PC-3 (cell line): ENCODE measurements at regions not wholly inside any gene's neighbourhood (a gene's known extent, or its start where the extent isn't known, plus 50 kb on each side); places are given as distances from the start of the nearest gene placed in this dataset.

Experiments
- ATAC-seq: fragments of 200-7000 bp; cut with Tn5 transposase; 2 replicates; pipeline ENCODE4 v1.9.1; 2020; ENCODE audit warnings: mild to moderate bottlenecking, moderate library complexity
- BruUV-seq: library from RNA; stranded (reverse); fragments of 400-500 nt; replicated peaks from 2 replicates; lab custom pipeline; 2021; lab: Mats Ljungman, UMichigan
- CTCF ChIA-PET: fragments of 300-600 bp; sonication (Branson Sonifier 250); formaldehyde crosslinking; loops from one replicate; lab custom pipeline; 2022; ENCODE audit warnings: antibody characterized with exemption; lab: Charles Lee
- POLR2A ChIA-PET: fragments of 300-600 bp; sonication (Branson Sonifier 250); formaldehyde crosslinking; loops from one replicate; lab custom pipeline; 2022; ENCODE audit warnings: antibody characterized with exemption; ENCODE audit not compliant: unreplicated experiment; lab: Charles Lee
- DNase-seq: peaks from one replicate; pipeline ENCODE4 v3.0.0-alpha.2; 2015
- H2AFZ ChIP-seq: fragments of 300-600 bp; sonication (generic); 2 replicates; pipeline ENCODE4 v1.6.0; 2016; ENCODE audit warnings: antibody characterized with exemption, low read length
- H3F3A ChIP-seq: fragments of 300-600 bp; sonication (generic); one replicate; pipeline ENCODE4 v1.6.0; 2017; ENCODE audit warnings: antibody characterized with exemption, low read length, control low read depth, mild to moderate bottlenecking; ENCODE audit not compliant: unreplicated experiment
- H3K27ac ChIP-seq: fragments of 300-600 bp; sonication (generic); 2 replicates; pipeline ENCODE4 v1.5.1; 2016; ENCODE audit warnings: mild to moderate bottlenecking, low read length
- H3K27me3 ChIP-seq: fragments of 300-600 bp; sonication (generic); 2 replicates; pipeline ENCODE4 v1.6.1; 2016; ENCODE audit warnings: low read length, mixed read lengths
- H3K36me3 ChIP-seq: fragments of 300-600 bp; sonication (generic); 2 replicates; pipeline ENCODE4 v1.6.1; 2016; ENCODE audit warnings: low read depth, mixed run types, low read length, mixed read lengths
- H3K4me1 ChIP-seq: fragments of 300-600 bp; sonication (generic); 2 replicates; pipeline ENCODE4 v1.5.1; 2016; ENCODE audit warnings: low read length; ENCODE audit not compliant: insufficient read depth
- H3K4me2 ChIP-seq: fragments of 300-600 bp; sonication (generic); 2 replicates; pipeline ENCODE4 v1.6.0; 2016; ENCODE audit warnings: low read length
- H3K4me3 ChIP-seq: fragments of 300-600 bp; sonication (generic); 2 replicates; pipeline ENCODE4 v1.5.1; 2016; ENCODE audit warnings: mild to moderate bottlenecking, low read length, mixed read lengths
- H3K79me2 ChIP-seq: fragments of 300-600 bp; sonication (generic); 2 replicates; pipeline ENCODE4 v1.6.1; 2017; ENCODE audit warnings: low read length, mixed read lengths
- H3K9ac ChIP-seq: fragments of 300-600 bp; sonication (generic); 2 replicates; pipeline ENCODE4 v1.6.0; 2016; ENCODE audit warnings: mild to moderate bottlenecking, low read length
- H3K9me2 ChIP-seq: fragments of 300-600 bp; sonication (generic); replicated peaks from 2 replicates; pipeline ENCODE4 v1.6.1; 2016; ENCODE audit warnings: mixed run types, low read length, mixed read lengths
- H3K9me3 ChIP-seq: fragments of 300-600 bp; sonication (generic); 2 replicates; pipeline ENCODE4 v1.6.1; 2016; ENCODE audit warnings: low read length, mixed read lengths
- H4K20me1 ChIP-seq: fragments of 300-600 bp; sonication (generic); 2 replicates; pipeline ENCODE4 v1.6.1; 2016; ENCODE audit warnings: low read length, mixed read lengths
- EZH2 ChIP-seq: fragments of 300-600 bp; sonication (generic); IDR thresholded peaks from one replicate; pipeline ENCODE4 v1.6.1; 2017; ENCODE audit warnings: antibody characterized with exemption, mild to moderate bottlenecking, low read length; ENCODE audit not compliant: unreplicated experiment
- EZH2phosphoT487 ChIP-seq: fragments of 300-600 bp; sonication (generic); IDR thresholded peaks from 2 replicates; pipeline ENCODE4 v1.6.1; 2018; ENCODE audit warnings: mild to moderate bottlenecking, antibody characterized with exemption, low read length, borderline replicate concordance
- intact Hi-C: fragments of 100-400 bp; cut with micrococcal nuclease; formaldehyde crosslinking; loops from 2 replicates; pipeline ENCODE4 v1.9.0; 2023
- TF ChIP-seq, protein P1 (sequence below): fragments of 300-600 bp; sonication (generic); conservative IDR thresholded peaks from 2 replicates; pipeline ENCODE4 v1.5.1; 2017; ENCODE audit warnings: antibody characterized with exemption, low read depth, mild to moderate bottlenecking, low read length

DNA sequence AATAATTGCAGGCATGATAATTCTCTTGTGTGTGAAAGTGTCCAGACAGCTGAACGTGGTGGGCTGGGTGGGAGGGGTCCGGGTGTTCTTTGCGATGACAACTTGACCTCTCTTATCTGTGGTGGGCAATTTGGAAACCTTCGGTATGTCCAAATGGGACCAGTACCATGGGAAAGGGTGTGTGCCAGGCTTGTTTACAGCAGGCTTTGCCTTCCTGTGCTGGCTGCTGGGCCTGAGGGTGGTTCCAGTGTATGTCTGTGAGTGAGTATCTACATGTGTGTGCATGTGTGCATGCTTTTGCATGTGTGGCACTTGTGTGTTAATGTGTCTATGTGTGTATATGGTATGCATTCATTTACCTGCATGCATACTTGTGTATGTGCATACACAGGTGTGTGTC is 166.4 kb downstream of the GADD45G start:
- H3K27ac ChIP-seq: no peak overlapping the region
- no peak overlapping the region for H3K4me3 ChIP-seq
- ChIA-PET CTCF (no interaction called here), POLR2A (no interaction called here)
- intact Hi-C loops: no loop called here
- no peaks in the 10 kb centered on the region for H3K9me2 ChIP-seq
- no peak overlapping the region for H2AFZ ChIP-seq
- no peaks in the 10 kb centered on the region for H3K9me3 ChIP-seq
- H3K4me2 ChIP-seq: no peak overlapping the region
- BruUV-seq: no TSS peak
- no peaks in the 10 kb centered on the region for H3K4me1 ChIP-seq
- no peaks in the 10 kb centered on the region for H4K20me1 ChIP-seq
- TF ChIP-seq EZH2phosphoT487 (no peak), EZH2 (no peak)
- TF ChIP-seq, protein P1, sequence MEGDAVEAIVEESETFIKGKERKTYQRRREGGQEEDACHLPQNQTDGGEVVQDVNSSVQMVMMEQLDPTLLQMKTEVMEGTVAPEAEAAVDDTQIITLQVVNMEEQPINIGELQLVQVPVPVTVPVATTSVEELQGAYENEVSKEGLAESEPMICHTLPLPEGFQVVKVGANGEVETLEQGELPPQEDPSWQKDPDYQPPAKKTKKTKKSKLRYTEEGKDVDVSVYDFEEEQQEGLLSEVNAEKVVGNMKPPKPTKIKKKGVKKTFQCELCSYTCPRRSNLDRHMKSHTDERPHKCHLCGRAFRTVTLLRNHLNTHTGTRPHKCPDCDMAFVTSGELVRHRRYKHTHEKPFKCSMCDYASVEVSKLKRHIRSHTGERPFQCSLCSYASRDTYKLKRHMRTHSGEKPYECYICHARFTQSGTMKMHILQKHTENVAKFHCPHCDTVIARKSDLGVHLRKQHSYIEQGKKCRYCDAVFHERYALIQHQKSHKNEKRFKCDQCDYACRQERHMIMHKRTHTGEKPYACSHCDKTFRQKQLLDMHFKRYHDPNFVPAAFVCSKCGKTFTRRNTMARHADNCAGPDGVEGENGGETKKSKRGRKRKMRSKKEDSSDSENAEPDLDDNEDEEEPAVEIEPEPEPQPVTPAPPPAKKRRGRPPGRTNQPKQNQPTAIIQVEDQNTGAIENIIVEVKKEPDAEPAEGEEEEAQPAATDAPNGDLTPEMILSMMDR: no peak
- no peaks in the 10 kb centered on the region for H3K79me2 ChIP-seq
- DNase-seq (no peak), ATAC-seq (no peak)
- no peaks in the 10 kb centered on the region for H3K36me3 ChIP-seq
- no peaks in the 10 kb centered on the region for H3F3A ChIP-seq
- peaks cover 8% of the 10 kb centered on the region for H3K27me3 ChIP-seq
- H3K9ac ChIP-seq: no peak overlapping the region

DNA sequence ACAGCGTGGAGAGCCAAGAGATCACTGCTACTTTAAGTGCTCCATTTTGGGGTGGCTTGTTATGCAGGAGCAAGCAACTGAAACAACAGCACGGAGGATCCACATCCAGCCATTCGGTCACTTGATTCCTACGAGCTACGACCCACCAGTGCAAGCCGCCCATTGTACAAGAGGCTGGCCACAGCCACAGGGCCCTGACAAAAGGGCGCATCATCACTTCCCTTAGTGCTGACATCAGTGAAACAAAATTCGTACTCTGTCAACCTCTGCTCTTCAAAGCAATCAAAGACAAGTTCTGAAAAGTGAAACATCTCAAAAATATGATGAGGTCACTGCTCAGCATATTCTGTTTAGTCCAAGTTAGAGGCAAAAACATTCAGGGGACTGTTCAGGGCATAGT is 168.4 kb downstream of the GADD45G start:
- Histone ChIP-seq H3K9ac (no peak overlapping the region), H2AFZ (no peak overlapping the region), H3K9me3 (no peaks in the 10 kb centered on the region), H3F3A (no peaks in the 10 kb centered on the region), H3K9me2 (no peaks in the 10 kb centered on the region), H3K27me3 (peaks cover 26% of the 10 kb centered on the region), H3K27ac (no peak overlapping the region), H3K79me2 (no peaks in the 10 kb centered on the region), H3K4me2 (no peak overlapping the region), H4K20me1 (no peaks in the 10 kb centered on the region), H3K4me3 (no peak overlapping the region), H3K36me3 (no peaks in the 10 kb centered on the region), H3K4me1 (no peaks in the 10 kb centered on the region)
- intact Hi-C loops: no loop called here
- DNase-seq (no peak), ATAC-seq (no peak)
- no TSS peak for BruUV-seq
- TF ChIP-seq, protein P1: no peak
- TF ChIP-seq EZH2phosphoT487: no peak
- no peak for TF ChIP-seq EZH2
- ChIA-PET POLR2A (no interaction called here), CTCF (no interaction called here)

DNA sequence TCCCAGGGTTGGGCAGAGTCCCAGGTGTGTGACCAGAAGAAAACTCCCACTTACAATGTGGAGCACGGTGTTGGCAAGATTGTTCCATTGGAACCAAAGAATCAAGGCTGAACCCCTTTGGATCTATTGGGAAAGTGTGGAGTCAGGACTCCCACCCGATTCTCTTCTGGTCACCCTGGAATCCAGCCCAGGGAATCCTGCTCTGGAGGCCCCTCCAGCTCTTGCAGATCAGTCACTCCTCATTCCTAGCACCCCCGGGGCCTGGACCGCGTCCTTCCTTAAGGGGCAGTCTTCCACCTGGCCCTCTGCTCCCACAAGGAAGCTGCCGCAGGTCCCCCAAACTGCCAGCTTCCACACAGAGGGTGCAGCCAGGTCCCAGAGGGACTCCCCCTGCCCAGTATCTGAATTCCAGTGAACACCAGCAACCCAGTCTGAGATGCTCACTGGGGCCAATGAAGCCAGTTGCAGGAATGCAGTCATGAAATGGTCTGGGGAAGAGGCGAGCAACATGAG is 170.1 kb downstream of the GADD45G start:
- POLR2A ChIA-PET: interaction anchor here (0.7 kb wide), 1 partner anchor 64 kb away, joined by 4 read pairs; no protein-coding TSS in a partner anchor
- Histone ChIP-seq H3F3A (no peaks in the 10 kb centered on the region), H3K9ac (no peak overlapping the region), H3K4me1 (no peaks in the 10 kb centered on the region), H3K4me3 (no peak overlapping the region), H4K20me1 (no peaks in the 10 kb centered on the region), H2AFZ (no peak overlapping the region), H3K27me3 (peaks cover 40% of the 10 kb centered on the region), H3K27ac (no peak overlapping the region), H3K79me2 (no peaks in the 10 kb centered on the region), H3K4me2 (no peak overlapping the region), H3K9me2 (no peaks in the 10 kb centered on the region), H3K36me3 (no peaks in the 10 kb centered on the region), H3K9me3 (no peaks in the 10 kb centered on the region)
- DNase-seq (no peak), ATAC-seq (no peak)
- TF ChIP-seq, protein P1: no peak
- no peak for TF ChIP-seq EZH2
- TF ChIP-seq EZH2phosphoT487: no peak
- CTCF ChIA-PET: no interaction called here
- no TSS peak for BruUV-seq
- intact Hi-C loops: no loop called here
